ENCODE measurements at regions not wholly inside any gene's neighbourhood (a gene's known extent, or its start where the extent isn't known, plus 50 kb on each side); places are given as distances from the start of the nearest gene placed in this dataset.
A peak's percentile ranks its signal among the peaks of the same experiment; 100 is the strongest.
"Not testable (repeated sequence)": the region's sequence is repeated elsewhere in the genome, so short reads cannot be mapped to it uniquely, and the experiment has no call there.

- intact Hi-C loops (cut with DNase I), result no loop called here
- Histone ChIP-seq H3K36me3 (ENCODE audit: insufficient read depth in 1 of 2, low read depth in 1 of 2) (no peaks in the 10 kb centered on the region), H3K4me1 (no peaks in the 10 kb centered on the region), H3K27ac (no peak overlapping the region), H3K9me3 (no peaks in the 10 kb centered on the region), H3K4me3 (no peak overlapping the region), H3K27me3 (ENCODE audit: insufficient read depth in 3 of 3, low read length in 2 of 3) (no peaks in the 10 kb centered on the region)
- no peak for ATAC-seq
- 10 to 24% (median 14%) methylated on average over 1 of the region's 1 CpG for WGBS, 3 donors
- DNase-seq, result no peak
- no peak for TF ChIP-seq CTCF (IDR thresholded peaks at IDR 0.05)
Observed at GRCh38 chr9:25302601-25303000, 375.6 kb downstream of the TUSC1 start.

GRCh38 chr9:25288195-25288594 lies 390.0 kb downstream of the TUSC1 start:
- intact Hi-C loops (cut with DNase I); H3K9me3 ChIP-seq; H3K27ac ChIP-seq; ATAC-seq; H3K27me3 ChIP-seq (ENCODE audit: insufficient read depth in 3 of 3, low read length in 2 of 3); H3K4me3 ChIP-seq; H3K4me1 ChIP-seq; H3K36me3 ChIP-seq (ENCODE audit: insufficient read depth in 1 of 2, low read depth in 1 of 2): not testable (repeated sequence)
- 88 to 90% (median 89%) methylated on average over 5 of the region's 5 CpGs for WGBS, 3 donors
- DNase-seq, result peak in 1 of 2 donors; percentile 36

GRCh38 chr9:25284365-25284764 lies 393.9 kb downstream of the TUSC1 start:
- Histone ChIP-seq H3K4me1 (no peaks in the 10 kb centered on the region), H3K27me3 (ENCODE audit: insufficient read depth in 3 of 3, low read length in 2 of 3) (no peaks in the 10 kb centered on the region), H3K36me3 (ENCODE audit: insufficient read depth in 1 of 2, low read depth in 1 of 2) (no peaks in the 10 kb centered on the region), H3K4me3 (no peak overlapping the region), H3K9me3 (no peaks in the 10 kb centered on the region), H3K27ac (no peak overlapping the region)
- intact Hi-C loops (cut with DNase I), result no loop called here
- ATAC-seq, result no peak
- WGBS, 3 donors, result 12 to 19% (median 17%) methylated on average over 1 of the region's 1 CpG
- no peak for DNase-seq
- TF ChIP-seq CTCF (IDR thresholded peaks at IDR 0.05), result no peak

- Histone ChIP-seq H3K4me3 (no peak overlapping the region), H3K36me3 (ENCODE audit: insufficient read depth in 1 of 2, low read depth in 1 of 2) (no peaks in the 10 kb centered on the region), H3K4me1 (no peaks in the 10 kb centered on the region), H3K9me3 (no peaks in the 10 kb centered on the region), H3K27me3 (ENCODE audit: insufficient read depth in 3 of 3, low read length in 2 of 3) (no peaks in the 10 kb centered on the region), H3K27ac (no peak overlapping the region)
- intact Hi-C loops (cut with DNase I), result no loop called here
- TF ChIP-seq CTCF (IDR thresholded peaks at IDR 0.05), result no peak
- ATAC-seq (no peak), DNase-seq (no peak)
- WGBS, 3 donors, result 85 to 98% (median 88%) methylated on average over 1 of the region's 1 CpG
Observed at GRCh38 chr9:25282946-25283345, 395.3 kb downstream of the TUSC1 start.

GRCh38 chr9:25261445-25261844 lies 416.8 kb downstream of the TUSC1 start:
- Histone ChIP-seq H3K4me1 (no peaks in the 10 kb centered on the region), H3K27ac (no peak overlapping the region), H3K4me3 (no peak overlapping the region), H3K9me3 (no peaks in the 10 kb centered on the region), H3K27me3 (ENCODE audit: insufficient read depth in 3 of 3, low read length in 2 of 3) (no peaks in the 10 kb centered on the region), H3K36me3 (ENCODE audit: insufficient read depth in 1 of 2, low read depth in 1 of 2) (no peaks in the 10 kb centered on the region)
- no peak for DNase-seq
- no peak for ATAC-seq
- WGBS, 3 donors, result 82 to 86% (median 86%) methylated on average over 4 of the region's 4 CpGs
- intact Hi-C loops (cut with DNase I), result no loop called here
- no peak for TF ChIP-seq CTCF (IDR thresholded peaks at IDR 0.05)

Measured in psoas muscle (tissue), 7 donors.